HG03575 (cell line): ENCODE measurements at regions not wholly inside any gene's neighbourhood (a gene's known extent, or its start where the extent isn't known, plus 50 kb on each side); places are given as distances from the start of the nearest gene placed in this dataset.
"Not testable (repeated sequence)": the region's sequence is repeated elsewhere in the genome, so short reads cannot be mapped to it uniquely, and the experiment has no call there.

Experiments used
- ATAC-seq: cut with Tn5 transposase; IDR thresholded peaks from one replicate; pipeline ENCODE4 v1.9.1; 2021; ENCODE audit not compliant: unreplicated experiment, insufficient number of reproducible peaks, low FRiP score; ENCODE audit errors: extremely low read depth

- ATAC-seq = no peak
These were observed 134.0 kb downstream of the MED10 start for GRCh38 chr5:6244339-6244714.

GRCh38 chr5:6243706-6244338 lies 134.5 kb downstream of the MED10 start:
- no peak for ATAC-seq

GRCh38 chr5:6241056-6241455 lies 137.3 kb downstream of the MED10 start:
- not testable (repeated sequence) for ATAC-seq

- ATAC-seq = no peak
These were observed 141.4 kb downstream of the MED10 start for GRCh38 chr5:6236858-6237481.

GRCh38 chr5:6236170-6236793 lies 142.1 kb downstream of the MED10 start:
- no peak for ATAC-seq

- ATAC-seq = no peak
These were observed 142.6 kb downstream of the MED10 start for GRCh38 chr5:6235726-6236125.

DNA sequence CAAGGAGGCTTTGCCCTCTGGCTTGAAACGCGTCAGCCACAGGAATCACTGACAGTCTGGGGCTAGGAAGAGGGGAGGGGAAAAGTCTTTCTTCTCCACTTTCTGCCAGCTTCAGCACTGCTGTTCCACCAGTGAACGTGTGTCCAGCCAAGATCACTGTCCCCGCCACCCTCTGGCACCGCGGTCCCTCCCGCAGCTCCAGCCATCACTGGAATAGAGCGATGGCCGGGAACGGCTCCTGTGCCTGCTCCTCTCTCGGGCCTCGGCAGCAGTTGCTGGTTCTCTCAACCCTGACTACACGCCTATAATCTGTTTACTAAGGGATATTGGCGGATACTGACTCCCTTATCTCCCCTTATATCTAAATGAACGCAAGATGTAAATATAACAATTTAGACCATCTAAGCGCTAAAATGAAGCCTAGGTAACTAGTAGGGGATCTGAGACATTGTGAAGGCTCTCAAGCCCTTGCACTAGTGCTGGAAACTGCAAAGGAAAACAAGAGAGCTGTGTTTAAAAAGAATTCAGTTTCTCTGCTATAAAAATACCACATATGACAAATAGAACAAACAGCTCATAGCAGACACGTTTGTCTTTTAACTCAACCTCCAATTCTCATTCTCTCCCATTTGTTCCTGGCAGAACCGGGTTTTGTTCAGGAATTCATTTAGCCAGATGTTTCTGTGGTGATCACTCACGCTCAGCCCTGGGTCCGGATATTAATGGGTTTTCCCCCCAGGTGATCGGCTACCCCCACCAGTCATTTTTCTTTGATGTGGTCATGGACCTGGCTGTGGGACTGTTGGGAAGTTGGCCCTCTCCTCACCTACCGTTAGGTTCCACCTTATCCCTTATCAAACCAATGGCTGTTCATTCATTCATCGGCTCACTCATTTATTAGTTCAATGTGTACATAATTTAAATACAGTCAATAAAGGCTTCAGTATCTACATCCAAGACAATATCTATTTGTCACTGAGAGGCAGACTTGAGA lies 149.8 kb downstream of the MED10 start:
- ATAC-seq = no peak

GRCh38 chr5:6225121-6225607 lies 153.2 kb downstream of the MED10 start:
- no peak for ATAC-seq

- no peak for ATAC-seq
These were observed 153.9 kb downstream of the MED10 start for GRCh38 chr5:6224406-6224805.

- ATAC-seq = no peak
These were observed 155.4 kb downstream of the MED10 start for GRCh38 chr5:6222899-6223298.

- ATAC-seq = no peak
These were observed 156.2 kb downstream of the MED10 start for GRCh38 chr5:6222121-6222520.

- no peak for ATAC-seq
These were observed 157.2 kb downstream of the MED10 start for GRCh38 chr5:6221141-6221626.

DNA sequence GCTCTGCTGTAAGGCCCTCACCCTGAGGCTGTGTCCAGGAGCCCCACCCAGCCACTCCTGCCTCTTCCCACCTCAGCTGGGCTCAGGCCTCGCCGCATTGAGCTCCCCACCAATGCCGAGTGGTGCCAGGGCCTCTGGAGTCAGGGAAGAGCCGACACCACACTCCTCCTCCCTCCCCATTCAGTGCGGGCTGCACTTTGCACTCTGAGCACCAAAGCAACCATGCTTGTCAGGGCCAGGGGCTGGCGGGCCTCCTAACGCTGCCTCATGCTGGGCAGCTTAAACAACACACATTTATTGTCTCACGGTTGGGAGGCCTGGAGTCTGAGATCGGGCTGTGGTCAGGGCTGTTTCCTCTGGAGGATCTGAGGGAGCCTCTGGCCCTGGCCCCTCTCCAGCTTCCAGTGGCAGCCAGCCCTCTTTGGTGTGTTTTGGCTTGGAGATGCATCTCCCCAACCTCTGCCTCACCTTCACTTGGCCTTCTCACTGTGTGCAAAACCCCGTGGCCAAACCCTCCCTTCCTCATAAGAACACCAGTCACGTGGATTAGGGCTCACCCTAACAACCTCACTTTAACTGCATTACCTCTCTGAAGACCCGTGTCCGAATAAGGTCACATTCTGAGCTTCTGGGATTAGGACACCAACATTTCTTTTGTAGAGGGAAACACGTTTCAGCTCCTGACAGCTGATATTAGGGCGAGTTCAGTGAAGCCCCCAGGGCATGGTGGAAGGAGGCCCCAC lies 157.8 kb downstream of the MED10 start:
- no peak for ATAC-seq

DNA sequence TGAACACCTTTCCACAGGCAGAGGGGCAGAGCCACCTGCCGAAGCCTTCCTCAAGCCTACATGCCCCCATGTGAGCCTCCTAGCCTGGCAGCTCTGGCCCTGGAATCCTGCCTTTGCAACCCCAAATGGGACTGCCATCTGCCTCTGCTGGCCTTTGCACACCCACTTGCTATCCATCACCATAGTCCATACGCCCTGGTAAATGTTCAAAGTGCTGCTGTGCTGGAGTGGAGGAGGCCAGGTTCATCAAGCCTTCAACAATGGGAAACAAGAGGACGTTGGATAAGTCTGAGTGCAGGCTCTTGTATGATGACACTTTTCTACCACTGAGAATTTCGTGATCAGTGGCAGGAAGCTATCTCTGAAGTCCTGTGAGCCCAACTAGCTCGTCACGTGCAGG lies 159.8 kb downstream of the MED10 start:
- no peak for ATAC-seq

DNA sequence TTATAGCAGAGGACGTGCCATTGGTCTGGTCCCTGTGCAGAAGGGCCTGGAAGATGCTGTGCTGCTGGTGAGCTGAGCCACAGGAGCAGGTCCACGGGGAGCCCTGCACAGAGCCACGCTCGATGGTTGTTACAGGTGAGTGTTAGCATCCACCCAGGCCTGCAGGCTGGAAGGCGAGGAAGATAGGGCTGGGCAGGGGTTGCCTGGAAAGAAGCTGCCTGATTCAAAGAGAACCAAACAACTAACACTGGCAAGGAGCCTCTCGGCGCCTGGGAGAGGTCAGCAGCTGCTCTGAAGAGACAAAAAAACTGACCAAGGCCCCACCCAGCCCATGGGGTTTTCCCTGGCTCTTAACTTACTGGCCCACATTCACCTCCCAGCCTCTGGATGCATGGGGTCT lies 160.2 kb downstream of the MED10 start:
- no peak for ATAC-seq

GRCh38 chr5:6216471-6217075 lies 161.8 kb downstream of the MED10 start:
- ATAC-seq = no peak

DNA sequence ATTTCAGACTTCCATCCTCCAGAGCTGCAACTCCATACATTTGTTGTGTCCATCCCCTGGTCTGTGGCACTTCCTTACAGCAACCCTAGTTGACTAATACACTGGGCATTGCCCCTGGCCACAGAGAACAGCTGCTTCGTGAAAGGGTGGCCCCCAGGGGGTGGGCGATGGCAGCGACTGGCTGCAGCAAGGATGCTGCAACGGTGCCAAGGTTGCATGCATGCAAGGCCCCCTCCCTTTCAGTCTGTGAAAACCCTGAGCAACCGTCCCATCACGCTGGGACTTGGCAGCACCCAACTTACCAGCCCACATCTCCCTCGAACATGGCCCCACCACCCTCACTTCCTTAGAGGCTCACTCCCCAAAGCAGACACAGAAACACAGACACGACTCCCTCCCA lies 162.5 kb downstream of the MED10 start:
- no peak for ATAC-seq

GRCh38 chr5:6212244-6212643 lies 166.1 kb downstream of the MED10 start:
- no peak for ATAC-seq
